Endothelial cell of umbilical vein (primary cell): ENCODE measurements at regions not wholly inside any gene's neighbourhood (a gene's known extent, or its start where the extent isn't known, plus 50 kb on each side); places are given as distances from the start of the nearest gene placed in this dataset.

Experiments used
- BruUV-seq: library from RNA; stranded (reverse); fragments of 400-500 nt; replicated peaks from 2 replicates; lab custom pipeline; 2021; lab: Mats Ljungman, UMichigan
- CTCF ChIA-PET: fragments of 300-600, 350-600 bp; sonication (Branson Sonifier 250); formaldehyde crosslinking; loops from one replicate; lab custom pipeline; 2021; ENCODE audit warnings: antibody characterized with exemption, inconsistent platforms; lab: Charles Lee
- POLR2A ChIA-PET: fragments of 300-600, 350-600 bp; sonication (Branson Sonifier 250); formaldehyde crosslinking; loops from one replicate; lab custom pipeline; 2021; ENCODE audit warnings: antibody characterized with exemption, inconsistent platforms; lab: Charles Lee
- DNase-seq: peaks from one replicate; pipeline ENCODE4 v3.0.0-alpha.2; 2011; ENCODE audit warnings: low read depth, low spot score
- FAIRE-seq: peaks from 2 replicates; lab custom pipeline; 2011; peaks lifted over from hg19 to GRCh38; lab: Jason Lieb, UNC
- H2AFZ ChIP-seq: 2 replicates; pipeline ENCODE4 v1.6.0; 2012; ENCODE audit warnings: low read depth, low read length, control low read depth, inconsistent platforms
- H3K27ac ChIP-seq: 2 replicates; pipeline ENCODE4 v1.5.1; 2011; ENCODE audit warnings: low read depth, mild to moderate bottlenecking, control low read depth, low read length, moderate library complexity; ENCODE audit not compliant: insufficient read depth
- H3K27me3 ChIP-seq, 2 experiments: 2 replicates each; pipeline versions ENCODE4 v1.6.0 to v1.6.1; 2011; ENCODE audit warnings: low read length in 2 of 2, mixed read lengths in 1 of 2; ENCODE audit not compliant: control insufficient read depth in 2 of 2, insufficient read depth in 2 of 2
- H3K36me3 ChIP-seq, 2 experiments: 2 replicates in 1 of 2; 3 replicates in 1 of 2; pipeline ENCODE4 v1.5.1; 2011; ENCODE audit warnings: low read length in 2 of 2, mild to moderate bottlenecking in 1 of 2, moderate library complexity in 1 of 2; ENCODE audit not compliant: control insufficient read depth in 2 of 2, insufficient read depth in 2 of 2; ENCODE audit errors: extremely low read depth in 1 of 2
- H3K4me1 ChIP-seq: 3 replicates; pipeline ENCODE4 v1.5.1; 2011; ENCODE audit warnings: mild to moderate bottlenecking, low read length; ENCODE audit not compliant: control insufficient read depth, insufficient read depth; ENCODE audit errors: extremely low read depth
- H3K4me2 ChIP-seq: 2 replicates; pipeline ENCODE4 v1.6.1; 2011; ENCODE audit warnings: low read length, control low read depth, mixed read lengths; ENCODE audit not compliant: insufficient read depth
- H3K4me3 ChIP-seq, 3 experiments: fragments of 200-600 bp in 1 of 3; sonication (generic), shearing (Covaris generic) in 1 of 3; replicated peaks in 1 of 3; 2 replicates each; pipeline ENCODE4 v1.5.1; 2011 to 2016; ENCODE audit warnings: control low read depth in 3 of 3, low read length in 3 of 3, mild to moderate bottlenecking in 2 of 3, inconsistent platforms in 1 of 3, low read depth in 1 of 3, moderate library complexity in 1 of 3; ENCODE audit not compliant: insufficient read depth in 1 of 3
- H3K79me2 ChIP-seq: 2 replicates; pipeline ENCODE4 v1.6.0; 2012; ENCODE audit warnings: low read length, inconsistent platforms; ENCODE audit not compliant: control insufficient read depth, insufficient read depth
- H3K9ac ChIP-seq: replicated peaks from 2 replicates; pipeline ENCODE3; 2011; ENCODE audit warnings: low read length, control low read depth; ENCODE audit not compliant: insufficient read depth; ENCODE audit errors: extremely low read depth
- H3K9me1 ChIP-seq: replicated peaks from 3 replicates; pipeline ENCODE4 v1.6.0; 2011; ENCODE audit warnings: mild to moderate bottlenecking, low read length; ENCODE audit not compliant: control insufficient read depth, insufficient read depth; ENCODE audit errors: extremely low read depth
- H3K9me3 ChIP-seq: replicated peaks from 2 replicates; pipeline ENCODE4 v1.5.1; 2012; ENCODE audit warnings: low read length, inconsistent platforms; ENCODE audit not compliant: control insufficient read depth, insufficient read depth
- H4K20me1 ChIP-seq: replicated peaks from 2 replicates; pipeline ENCODE3; 2011; ENCODE audit warnings: mild to moderate bottlenecking, low read length; ENCODE audit not compliant: control insufficient read depth, insufficient read depth; ENCODE audit errors: extremely low read depth
- CTCF ChIP-seq, 2 donors: IDR thresholded peaks; 1 replicate in 1 of 2; 2 replicates in 1 of 2; pipeline ENCODE4 v1.5.1; 2011; ENCODE audit warnings: low read length in 2 of 2, mild to moderate bottlenecking in 2 of 2, moderate library complexity in 2 of 2, control low read depth in 1 of 2, inconsistent platforms in 1 of 2, low read depth in 1 of 2; ENCODE audit not compliant: insufficient read depth in 1 of 2; ENCODE audit errors: extremely low read depth in 1 of 2
- EZH2 ChIP-seq: IDR thresholded peaks from 2 replicates; pipeline ENCODE4 v1.6.1; 2012; ENCODE audit warnings: borderline replicate concordance, low read depth, mild to moderate bottlenecking, moderate library complexity, low read length, inconsistent platforms; ENCODE audit not compliant: severe bottlenecking
- FOS ChIP-seq: IDR thresholded peaks from 2 replicates; pipeline ENCODE4 v1.6.1; 2011; ENCODE audit warnings: mild to moderate bottlenecking, low read length, moderate library complexity, borderline replicate concordance; ENCODE audit not compliant: insufficient read depth
- GATA2 ChIP-seq: IDR thresholded peaks from 2 replicates; pipeline ENCODE4 v1.7.0; 2011; ENCODE audit warnings: low read depth, mild to moderate bottlenecking, moderate library complexity, mixed read lengths, low read length; ENCODE audit not compliant: insufficient read length, insufficient read depth
- JUN ChIP-seq: IDR thresholded peaks from 2 replicates; pipeline ENCODE4 v1.6.1; 2011; ENCODE audit warnings: borderline replicate concordance, low read depth; ENCODE audit not compliant: insufficient read length, insufficient read depth
- MAX ChIP-seq: IDR thresholded peaks from 2 replicates; pipeline ENCODE4 v1.6.1; 2011; ENCODE audit not compliant: insufficient read depth, insufficient read length
- MYC ChIP-seq: IDR thresholded peaks from one replicate; pipeline ENCODE4 v1.6.1; 2011; ENCODE audit warnings: mild to moderate bottlenecking, low read depth, low read length
- POLR2A ChIP-seq: IDR thresholded peaks from 2 replicates; pipeline ENCODE4 v1.6.1; 2012; ENCODE audit warnings: low read depth, mild to moderate bottlenecking, control low read depth, low read length
- POLR2AphosphoS5 ChIP-seq: IDR thresholded peaks from 2 replicates; pipeline ENCODE4 v1.6.1; 2012; ENCODE audit warnings: low read depth, mild to moderate bottlenecking, control low read depth, low read length, moderate library complexity; ENCODE audit not compliant: insufficient read depth
- dilution Hi-C: fragments of 300-500 bp; cut with MboI; formaldehyde crosslinking; loops from one replicate; pipeline ENCODE4 v1.15.0; 2019; ENCODE audit warnings: low sequenced_read_pairs; ENCODE audit not compliant: extremely low pct_ligation_motif_present
- intact Hi-C: fragments of 100-400 bp; cut with micrococcal nuclease; formaldehyde crosslinking; loops from one replicate; pipeline ENCODE4 v1.10.0; 2022

- POLR2A ChIA-PET: no interaction called here
- Histone ChIP-seq H3K27ac (no peak overlapping the region), H3K9me1 (no peaks in the 10 kb centered on the region), H3K9me3 (peaks cover 8% of the 10 kb centered on the region), H3K27me3 (no peaks in the 10 kb centered on the region), H3K4me3 (no peak overlapping the region), H4K20me1 (no peaks in the 10 kb centered on the region), H3K9ac (no peak overlapping the region), H3K4me2 (no peak overlapping the region), H3K79me2 (no peaks in the 10 kb centered on the region), H2AFZ (no peak overlapping the region), H3K36me3 (no peaks in the 10 kb centered on the region), H3K4me1 (no peaks in the 10 kb centered on the region)
- FAIRE-seq (no peak), DNase-seq (no peak)
- BruUV-seq: no TSS peak
- dilution Hi-C loops: no loop called here
- intact Hi-C loops: no loop called here
- TF ChIP-seq EZH2: no peak
- CTCF ChIA-PET: no interaction called here
These were observed 113.5 kb upstream of the LRRN1 start for GRCh38 chr3:3685721-3686120.

GRCh38 chr3:3683261-3683660 is 116.0 kb upstream of the LRRN1 start:
- FAIRE-seq (no peak), DNase-seq (no peak)
- Histone ChIP-seq H3K9ac (no peak overlapping the region), H3K36me3 (no peaks in the 10 kb centered on the region), H3K79me2 (no peaks in the 10 kb centered on the region), H2AFZ (no peak overlapping the region), H3K4me3 (no peak overlapping the region), H3K4me1 (no peaks in the 10 kb centered on the region), H3K4me2 (no peak overlapping the region), H3K9me3 (peaks cover 8% of the 10 kb centered on the region), H4K20me1 (no peaks in the 10 kb centered on the region), H3K9me1 (no peaks in the 10 kb centered on the region), H3K27ac (no peak overlapping the region), H3K27me3 (no peaks in the 10 kb centered on the region)
- dilution Hi-C loops: no loop called here
- BruUV-seq: no TSS peak
- POLR2A ChIA-PET: no interaction called here
- intact Hi-C loops: no loop called here
- CTCF ChIA-PET: no interaction called here
- TF ChIP-seq MYC: no peak
- no peak for TF ChIP-seq EZH2
- TF ChIP-seq POLR2AphosphoS5: no peak
- no peak for TF ChIP-seq MAX
- TF ChIP-seq POLR2A: no peak
- TF ChIP-seq GATA2: no peak
- TF ChIP-seq FOS: no peak
- TF ChIP-seq JUN: no peak
- TF ChIP-seq CTCF (IDR thresholded peaks at IDR 0.05; ENCODE audit: extremely low read depth in 1 of 2, insufficient read depth in 1 of 2, low read depth in 1 of 2, low read length in 2 of 2): no peak
